ENCODE measurements at regions not wholly inside any gene's neighbourhood (a gene's known extent, or its start where the extent isn't known, plus 50 kb on each side); places are given as distances from the start of the nearest gene placed in this dataset.

DNA sequence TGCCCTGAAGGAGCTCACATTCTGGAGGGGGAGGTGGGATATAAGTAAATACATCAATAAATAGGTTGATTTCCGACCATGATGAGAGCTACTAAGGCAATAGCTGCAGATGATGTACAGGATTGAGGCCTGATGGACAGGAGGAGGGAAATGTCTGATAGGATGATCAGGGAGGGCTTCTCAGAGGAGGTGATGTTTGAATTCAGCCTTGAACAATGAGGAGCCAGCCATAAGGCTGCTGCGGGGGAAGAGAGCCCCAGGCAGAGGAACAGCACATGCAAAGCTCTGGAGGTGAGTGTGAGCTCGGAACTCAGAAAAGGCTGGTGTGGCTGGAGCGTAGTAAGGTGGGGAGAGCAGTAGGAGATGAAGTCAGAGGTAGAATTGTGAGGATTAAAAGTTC is 411.7 kb downstream of the PTPRU start:
- TF ChIP-seq EP300 (IDR thresholded peaks at IDR 0.05; ENCODE audit: borderline replicate concordance in 1 of 2, control insufficient read depth in 1 of 2, low read depth in 2 of 2, low read length in 2 of 2) (no peak), POLR2A (IDR thresholded peaks at IDR 0.05; ENCODE audit: low read depth, low read length) (no peak), NBN (IDR thresholded peaks at IDR 0.05) (no peak), BHLHE40 (IDR thresholded peaks at IDR 0.05; ENCODE audit: borderline replicate concordance in 1 of 2, low read depth in 2 of 2, low read length in 1 of 2) (no peak), WRNIP1 (IDR thresholded peaks at IDR 0.05; ENCODE audit: borderline replicate concordance, low read depth, low read length) (no peak), EZH2 (IDR thresholded peaks at IDR 0.05; ENCODE audit: borderline replicate concordance, control insufficient read depth, low read depth, low read length) (no peak), POLR2AphosphoS2 (IDR thresholded peaks at IDR 0.05; ENCODE audit: low read depth, low read length) (no peak), EGR1 (IDR thresholded peaks at IDR 0.05; ENCODE audit: borderline replicate concordance in 1 of 2, low read depth in 2 of 2, low read length in 2 of 2) (no peak), MEF2A (IDR thresholded peaks at IDR 0.05; ENCODE audit: insufficient read depth, low read depth, low read length) (no peak), CHD2 (IDR thresholded peaks at IDR 0.05; ENCODE audit: borderline replicate concordance, low read depth, low read length) (no peak), PML (IDR thresholded peaks at IDR 0.05; ENCODE audit: low read length) (no peak), RFX5 (IDR thresholded peaks at IDR 0.05; ENCODE audit: low read depth, low read length) (no peak)
- TF ChIP-seq, protein P1, sequence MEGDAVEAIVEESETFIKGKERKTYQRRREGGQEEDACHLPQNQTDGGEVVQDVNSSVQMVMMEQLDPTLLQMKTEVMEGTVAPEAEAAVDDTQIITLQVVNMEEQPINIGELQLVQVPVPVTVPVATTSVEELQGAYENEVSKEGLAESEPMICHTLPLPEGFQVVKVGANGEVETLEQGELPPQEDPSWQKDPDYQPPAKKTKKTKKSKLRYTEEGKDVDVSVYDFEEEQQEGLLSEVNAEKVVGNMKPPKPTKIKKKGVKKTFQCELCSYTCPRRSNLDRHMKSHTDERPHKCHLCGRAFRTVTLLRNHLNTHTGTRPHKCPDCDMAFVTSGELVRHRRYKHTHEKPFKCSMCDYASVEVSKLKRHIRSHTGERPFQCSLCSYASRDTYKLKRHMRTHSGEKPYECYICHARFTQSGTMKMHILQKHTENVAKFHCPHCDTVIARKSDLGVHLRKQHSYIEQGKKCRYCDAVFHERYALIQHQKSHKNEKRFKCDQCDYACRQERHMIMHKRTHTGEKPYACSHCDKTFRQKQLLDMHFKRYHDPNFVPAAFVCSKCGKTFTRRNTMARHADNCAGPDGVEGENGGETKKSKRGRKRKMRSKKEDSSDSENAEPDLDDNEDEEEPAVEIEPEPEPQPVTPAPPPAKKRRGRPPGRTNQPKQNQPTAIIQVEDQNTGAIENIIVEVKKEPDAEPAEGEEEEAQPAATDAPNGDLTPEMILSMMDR (IDR thresholded peaks at IDR 0.05 in 2 of 3, conservative IDR thresholded peaks at IDR 0.05 in 1 of 3; ENCODE audit: control insufficient read depth in 2 of 3, extremely low read depth in 1 of 3, insufficient read depth in 1 of 3, low read depth in 3 of 3, low read length in 3 of 3) = no peak
- TF ChIP-seq, protein P2, sequence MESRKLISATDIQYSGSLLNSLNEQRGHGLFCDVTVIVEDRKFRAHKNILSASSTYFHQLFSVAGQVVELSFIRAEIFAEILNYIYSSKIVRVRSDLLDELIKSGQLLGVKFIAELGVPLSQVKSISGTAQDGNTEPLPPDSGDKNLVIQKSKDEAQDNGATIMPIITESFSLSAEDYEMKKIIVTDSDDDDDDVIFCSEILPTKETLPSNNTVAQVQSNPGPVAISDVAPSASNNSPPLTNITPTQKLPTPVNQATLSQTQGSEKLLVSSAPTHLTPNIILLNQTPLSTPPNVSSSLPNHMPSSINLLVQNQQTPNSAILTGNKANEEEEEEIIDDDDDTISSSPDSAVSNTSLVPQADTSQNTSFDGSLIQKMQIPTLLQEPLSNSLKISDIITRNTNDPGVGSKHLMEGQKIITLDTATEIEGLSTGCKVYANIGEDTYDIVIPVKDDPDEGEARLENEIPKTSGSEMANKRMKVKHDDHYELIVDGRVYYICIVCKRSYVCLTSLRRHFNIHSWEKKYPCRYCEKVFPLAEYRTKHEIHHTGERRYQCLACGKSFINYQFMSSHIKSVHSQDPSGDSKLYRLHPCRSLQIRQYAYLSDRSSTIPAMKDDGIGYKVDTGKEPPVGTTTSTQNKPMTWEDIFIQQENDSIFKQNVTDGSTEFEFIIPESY (IDR thresholded peaks at IDR 0.05) = no peak
